Activated T-cell treated with anti-CD3 and anti-CD28 coated beads, Interleukin-2, amount 50 U/mL, for 4 hours (primary cell): ENCODE measurements at regions not wholly inside any gene's neighbourhood (a gene's known extent, or its start where the extent isn't known, plus 50 kb on each side); places are given as distances from the start of the nearest gene placed in this dataset.

Experiments
- ATAC-seq, 2 donors: fragments of 200-7000 bp; cut with Tn5 transposase; one replicate each; pipeline ENCODE4 v1.10.0; 2021
- DNase-seq: peaks from one replicate; pipeline ENCODE4 v3.0.0-alpha.2; 2020
- H3K27me3 Mint-ChIP-seq: one replicate; pipeline ENCODE4 v1.8.0; 2021; ENCODE audit warnings: low read depth, mixed read lengths
- H3K36me3 Mint-ChIP-seq: one replicate; pipeline ENCODE4 v1.8.0; 2022; ENCODE audit warnings: mixed read lengths; ENCODE audit not compliant: insufficient read depth
- H3K4me1 Mint-ChIP-seq: one replicate; pipeline ENCODE4 v1.8.0; 2021; ENCODE audit warnings: low read depth, mixed read lengths
- H3K4me3 Mint-ChIP-seq: one replicate; pipeline ENCODE4 v1.8.0; 2021; ENCODE audit warnings: mild to moderate bottlenecking, moderate library complexity, mixed read lengths
- H3K9me3 Mint-ChIP-seq: one replicate; pipeline ENCODE4 v1.8.0; 2021; ENCODE audit warnings: mixed read lengths

GRCh38 chr3:99269606-99270351 is 368.3 kb upstream of the DCBLD2 start:
- no peak for ATAC-seq
- H3K27me3 Mint-ChIP-seq, result no peaks in the 10 kb centered on the region
- no peaks in the 10 kb centered on the region for H3K36me3 Mint-ChIP-seq
- H3K4me3 Mint-ChIP-seq, result no peak overlapping the region
- DNase-seq, result no peak
- no peaks in the 10 kb centered on the region for H3K4me1 Mint-ChIP-seq
- H3K9me3 Mint-ChIP-seq, result no peaks in the 10 kb centered on the region

- DNase-seq (no peak), ATAC-seq (no peak)
- no peaks in the 10 kb centered on the region for H3K27me3 Mint-ChIP-seq
- H3K9me3 Mint-ChIP-seq, result peaks cover 8% of the 10 kb centered on the region
- no peaks in the 10 kb centered on the region for H3K36me3 Mint-ChIP-seq
- H3K4me3 Mint-ChIP-seq, result no peak overlapping the region
- H3K4me1 Mint-ChIP-seq, result no peaks in the 10 kb centered on the region
Measured at GRCh38 chr3:99256788-99257187, 355.3 kb upstream of the DCBLD2 start.

GRCh38 chr3:99253963-99254355 is 352.5 kb upstream of the DCBLD2 start:
- H3K4me1 Mint-ChIP-seq, result no peaks in the 10 kb centered on the region
- DNase-seq, result no peak
- no peaks in the 10 kb centered on the region for H3K36me3 Mint-ChIP-seq
- peaks cover 8% of the 10 kb centered on the region for H3K9me3 Mint-ChIP-seq
- H3K27me3 Mint-ChIP-seq, result no peaks in the 10 kb centered on the region
- H3K4me3 Mint-ChIP-seq, result no peak overlapping the region
- ATAC-seq, result no peak

GRCh38 chr3:99250821-99251355 is 349.4 kb upstream of the DCBLD2 start:
- Mint-ChIP-seq H3K4me3 (no peak overlapping the region), H3K27me3 (no peaks in the 10 kb centered on the region), H3K9me3 (no peaks in the 10 kb centered on the region), H3K36me3 (no peaks in the 10 kb centered on the region), H3K4me1 (no peaks in the 10 kb centered on the region)
- no peak for ATAC-seq
- DNase-seq, result no peak

- no peak overlapping the region for H3K4me3 Mint-ChIP-seq
- H3K36me3 Mint-ChIP-seq, result no peaks in the 10 kb centered on the region
- DNase-seq, result no peak
- no peak for ATAC-seq
- no peaks in the 10 kb centered on the region for H3K4me1 Mint-ChIP-seq
- no peaks in the 10 kb centered on the region for H3K9me3 Mint-ChIP-seq
- H3K27me3 Mint-ChIP-seq, result no peaks in the 10 kb centered on the region
Measured at GRCh38 chr3:99250272-99250671, 348.8 kb upstream of the DCBLD2 start.

GRCh38 chr3:99249627-99250026 is 348.1 kb upstream of the DCBLD2 start:
- Mint-ChIP-seq H3K27me3 (no peaks in the 10 kb centered on the region), H3K4me1 (no peaks in the 10 kb centered on the region), H3K4me3 (no peak overlapping the region), H3K36me3 (no peaks in the 10 kb centered on the region), H3K9me3 (no peaks in the 10 kb centered on the region)
- ATAC-seq (no peak), DNase-seq (no peak)

- Mint-ChIP-seq H3K9me3 (no peaks in the 10 kb centered on the region), H3K27me3 (no peaks in the 10 kb centered on the region), H3K4me3 (no peak overlapping the region), H3K4me1 (no peaks in the 10 kb centered on the region), H3K36me3 (no peaks in the 10 kb centered on the region)
- no peak for ATAC-seq
- no peak for DNase-seq
Measured at GRCh38 chr3:99248913-99249312, 347.4 kb upstream of the DCBLD2 start.

GRCh38 chr3:99248130-99248529 is 346.6 kb upstream of the DCBLD2 start:
- Mint-ChIP-seq H3K36me3 (no peaks in the 10 kb centered on the region), H3K4me1 (no peaks in the 10 kb centered on the region), H3K9me3 (no peaks in the 10 kb centered on the region), H3K27me3 (no peaks in the 10 kb centered on the region), H3K4me3 (no peak overlapping the region)
- DNase-seq (no peak), ATAC-seq (no peak)

- no peak for ATAC-seq
- Mint-ChIP-seq H3K36me3 (no peaks in the 10 kb centered on the region), H3K4me1 (no peaks in the 10 kb centered on the region), H3K27me3 (no peaks in the 10 kb centered on the region), H3K4me3 (no peak overlapping the region), H3K9me3 (no peaks in the 10 kb centered on the region)
- no peak for DNase-seq
Measured at GRCh38 chr3:99246010-99246654, 344.6 kb upstream of the DCBLD2 start.

- H3K4me3 Mint-ChIP-seq, result no peak overlapping the region
- no peaks in the 10 kb centered on the region for H3K4me1 Mint-ChIP-seq
- no peaks in the 10 kb centered on the region for H3K27me3 Mint-ChIP-seq
- no peaks in the 10 kb centered on the region for H3K9me3 Mint-ChIP-seq
- H3K36me3 Mint-ChIP-seq, result no peaks in the 10 kb centered on the region
- no peak for ATAC-seq
- no peak for DNase-seq
Measured at GRCh38 chr3:99242271-99242670, 340.8 kb upstream of the DCBLD2 start.

GRCh38 chr3:99240700-99241099 is 339.2 kb upstream of the DCBLD2 start:
- H3K4me1 Mint-ChIP-seq, result no peaks in the 10 kb centered on the region
- H3K9me3 Mint-ChIP-seq, result peaks cover 4% of the 10 kb centered on the region
- H3K36me3 Mint-ChIP-seq, result no peaks in the 10 kb centered on the region
- no peaks in the 10 kb centered on the region for H3K27me3 Mint-ChIP-seq
- no peak overlapping the region for H3K4me3 Mint-ChIP-seq
- ATAC-seq, result no peak
- no peak for DNase-seq

GRCh38 chr3:99236576-99236975 is 335.1 kb upstream of the DCBLD2 start:
- no peak overlapping the region for H3K4me3 Mint-ChIP-seq
- no peak for ATAC-seq

GRCh38 chr3:99232696-99233095 is 331.2 kb upstream of the DCBLD2 start:
- no peak for DNase-seq
- no peaks in the 10 kb centered on the region for H3K36me3 Mint-ChIP-seq
- H3K4me3 Mint-ChIP-seq, result no peak overlapping the region
- ATAC-seq, result no peak
- H3K4me1 Mint-ChIP-seq, result no peaks in the 10 kb centered on the region
- H3K27me3 Mint-ChIP-seq, result no peaks in the 10 kb centered on the region
- H3K9me3 Mint-ChIP-seq, result peaks cover 4% of the 10 kb centered on the region

More at GRCh38 chr3:99236576-99236975, 335.1 kb upstream of the DCBLD2 start:
- no peaks in the 10 kb centered on the region for H3K4me1 Mint-ChIP-seq
- H3K9me3 Mint-ChIP-seq, result peaks cover 4% of the 10 kb centered on the region
- no peaks in the 10 kb centered on the region for H3K27me3 Mint-ChIP-seq
- no peak for DNase-seq
- no peaks in the 10 kb centered on the region for H3K36me3 Mint-ChIP-seq

GRCh38 chr3:99218468-99218867 is 317.0 kb upstream of the DCBLD2 start:
- DNase-seq, result no peak
- no peak for ATAC-seq
- H3K9me3 Mint-ChIP-seq, result peaks cover 26% of the 10 kb centered on the region
- H3K27me3 Mint-ChIP-seq, result no peaks in the 10 kb centered on the region
- H3K4me3 Mint-ChIP-seq, result no peak overlapping the region
- no peaks in the 10 kb centered on the region for H3K36me3 Mint-ChIP-seq
- no peaks in the 10 kb centered on the region for H3K4me1 Mint-ChIP-seq

- no peak for ATAC-seq
- H3K4me1 Mint-ChIP-seq, result no peaks in the 10 kb centered on the region
- no peak for DNase-seq
Measured at GRCh38 chr3:99212969-99213368, 311.5 kb upstream of the DCBLD2 start.

More at GRCh38 chr3:99212969-99213368, 311.5 kb upstream of the DCBLD2 start:
- Mint-ChIP-seq H3K4me3 (no peak overlapping the region), H3K27me3 (no peaks in the 10 kb centered on the region), H3K36me3 (no peaks in the 10 kb centered on the region), H3K9me3 (peaks cover 12% of the 10 kb centered on the region)
